HepG2 (cell line): ENCODE measurements at regions not wholly inside any gene's neighbourhood (a gene's known extent, or its start where the extent isn't known, plus 50 kb on each side); places are given as distances from the start of the nearest gene placed in this dataset.

ENCODE experiments used
- BORCS8-MEF2B ChIP-seq: sonication (generic); formaldehyde crosslinking; IDR thresholded peaks from 2 replicates; pipeline ENCODE4 v1.8.0; 2022; ENCODE audit warnings: mild to moderate bottlenecking, missing genetic modification reagents
- CBFB ChIP-seq: sonication (generic); formaldehyde crosslinking; IDR thresholded peaks from 2 replicates; pipeline ENCODE4 v1.4.0; 2020; ENCODE audit warnings: missing genetic modification reagents
- DDIT3 ChIP-seq: sonication (generic); formaldehyde crosslinking; IDR thresholded peaks from 2 replicates; pipeline ENCODE4 v1.4.0; 2020; ENCODE audit warnings: mild to moderate bottlenecking, missing genetic modification reagents
- GATAD1 ChIP-seq: IDR thresholded peaks from 2 replicates; pipeline ENCODE4 v1.6.1; 2016; ENCODE audit warnings: missing genetic modification reagents, missing compliant biosample characterization
- HMGXB4 ChIP-seq, 2 experiments: sonication (generic) in 1 of 2; formaldehyde crosslinking in 1 of 2; IDR thresholded peaks; 2 replicates each; pipeline versions ENCODE4 v1.4.0 to v1.6.1; 2018 to 2020; ENCODE audit warnings: missing genetic modification reagents in 2 of 2, borderline replicate concordance in 1 of 2, low read depth in 1 of 2, mild to moderate bottlenecking in 1 of 2, missing biosample characterization in 1 of 2
- HOXA3 ChIP-seq: sonication (generic); formaldehyde crosslinking; IDR thresholded peaks from 2 replicates; pipeline ENCODE4 v1.5.0; 2020; ENCODE audit warnings: missing genetic modification reagents
- KDM3A ChIP-seq: IDR thresholded peaks from 2 replicates; pipeline ENCODE4 v1.6.1; 2018; ENCODE audit warnings: low read depth, missing compliant biosample characterization
- NR2F2 ChIP-seq: IDR thresholded peaks from 2 replicates; pipeline ENCODE4 v1.6.1; 2012; ENCODE audit warnings: low read depth, inconsistent platforms, borderline replicate concordance
- TARDBP ChIP-seq: sonication (generic); formaldehyde crosslinking; IDR thresholded peaks from 2 replicates; pipeline ENCODE4 v1.8.0; 2022; ENCODE audit warnings: mild to moderate bottlenecking, missing genetic modification reagents
- TCF7L2 ChIP-seq: IDR thresholded peaks from 2 replicates; pipeline ENCODE4 v1.6.1; 2011; ENCODE audit warnings: mild to moderate bottlenecking, low read depth, low read length, moderate library complexity
- WIZ ChIP-seq: sonication (generic); formaldehyde crosslinking; IDR thresholded peaks from 2 replicates; pipeline ENCODE4 v1.5.1; 2020; ENCODE audit warnings: mild to moderate bottlenecking, missing genetic modification reagents
- ZBTB3 ChIP-seq: sonication (generic); formaldehyde crosslinking; IDR thresholded peaks from 2 replicates; pipeline ENCODE4 v1.4.0; 2020; ENCODE audit warnings: low read depth, mild to moderate bottlenecking, moderate library complexity, missing genetic modification reagents, borderline replicate concordance
- ZNF124 ChIP-seq: sonication (generic); formaldehyde crosslinking; IDR thresholded peaks from 2 replicates; pipeline ENCODE4 v1.4.0; 2020; ENCODE audit warnings: missing genetic modification reagents
- ZNF326 ChIP-seq: sonication (generic); formaldehyde crosslinking; IDR thresholded peaks from 2 replicates; pipeline ENCODE4 v1.4.0; 2020; ENCODE audit warnings: missing genetic modification reagents, borderline replicate concordance
- ZNF431 ChIP-seq: sonication (generic); formaldehyde crosslinking; IDR thresholded peaks from 2 replicates; pipeline ENCODE4 v1.9.0; 2022; ENCODE audit warnings: missing genetic modification reagents, low read depth, mild to moderate bottlenecking, borderline replicate concordance
- ZNF512 ChIP-seq: sonication (generic); formaldehyde crosslinking; IDR thresholded peaks from 2 replicates; pipeline ENCODE4 v1.4.0; 2020; ENCODE audit warnings: mild to moderate bottlenecking, missing genetic modification reagents
- ZNF546 ChIP-seq: sonication (generic); formaldehyde crosslinking; conservative IDR thresholded peaks from 2 replicates; pipeline ENCODE4 v1.8.1; 2023; ENCODE audit warnings: mild to moderate bottlenecking, missing genetic modification reagents
- ZNF567 ChIP-seq: sonication (generic); formaldehyde crosslinking; IDR thresholded peaks from 2 replicates; pipeline ENCODE4 v1.8.1; 2023; ENCODE audit warnings: mild to moderate bottlenecking, missing genetic modification reagents, borderline replicate concordance
- ZNF766 ChIP-seq: sonication (generic); formaldehyde crosslinking; IDR thresholded peaks from 2 replicates; pipeline ENCODE4 v1.5.0; 2020; ENCODE audit warnings: missing genetic modification reagents, borderline replicate concordance
- TF ChIP-seq, protein P1 (sequence below): sonication (generic); formaldehyde crosslinking; IDR thresholded peaks from 2 replicates; pipeline ENCODE4 v1.4.0; 2020; ENCODE audit warnings: missing genetic modification reagents
- TF ChIP-seq, protein P2 (sequence below): sonication (generic); formaldehyde crosslinking; conservative IDR thresholded peaks from 2 replicates; pipeline ENCODE4 v1.8.1; 2023; ENCODE audit warnings: missing genetic modification reagents
- TF ChIP-seq, protein P3 (sequence below): sonication (generic); formaldehyde crosslinking; IDR thresholded peaks from 2 replicates; pipeline ENCODE4 v1.4.0; 2020; ENCODE audit warnings: low read depth, mild to moderate bottlenecking, missing genetic modification reagents

GRCh38 chr2:240250985-240251847, 110.8 kb upstream of the OTOS start (continued):
- no peak for TF ChIP-seq DDIT3 (CRISPR knock-in tag)
- TF ChIP-seq, protein P1, sequence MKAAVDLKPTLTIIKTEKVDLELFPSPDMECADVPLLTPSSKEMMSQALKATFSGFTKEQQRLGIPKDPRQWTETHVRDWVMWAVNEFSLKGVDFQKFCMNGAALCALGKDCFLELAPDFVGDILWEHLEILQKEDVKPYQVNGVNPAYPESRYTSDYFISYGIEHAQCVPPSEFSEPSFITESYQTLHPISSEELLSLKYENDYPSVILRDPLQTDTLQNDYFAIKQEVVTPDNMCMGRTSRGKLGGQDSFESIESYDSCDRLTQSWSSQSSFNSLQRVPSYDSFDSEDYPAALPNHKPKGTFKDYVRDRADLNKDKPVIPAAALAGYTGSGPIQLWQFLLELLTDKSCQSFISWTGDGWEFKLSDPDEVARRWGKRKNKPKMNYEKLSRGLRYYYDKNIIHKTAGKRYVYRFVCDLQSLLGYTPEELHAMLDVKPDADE (CRISPR knock-in tag): 0 out of 2 replicates have a peak, but pooled peaks have one; percentile 68
- no peak for TF ChIP-seq ZBTB3 (CRISPR knock-in tag)
- peak; percentile 75; the same call in 1 of the 2 replicates for TF ChIP-seq NR2F2
- TF ChIP-seq TARDBP (CRISPR knock-in tag): no peak
- TF ChIP-seq ZNF512: no peak
- peak; percentile 54 for TF ChIP-seq HOXA3
- 0 out of 2 replicates have a peak, but pooled peaks have one; percentile 55 for TF ChIP-seq ZNF567
- TF ChIP-seq ZNF766 (CRISPR knock-in tag): no peak; the same call in 1 of the 2 replicates
- TF ChIP-seq BORCS8-MEF2B (CRISPR knock-in tag): peak; percentile 12; the same call in 1 of the 2 replicates
- TF ChIP-seq ZNF431 (CRISPR knock-in tag): peak; percentile 20; the same call in 1 of the 2 replicates
- no peak for TF ChIP-seq GATAD1
- TF ChIP-seq, protein P2, sequence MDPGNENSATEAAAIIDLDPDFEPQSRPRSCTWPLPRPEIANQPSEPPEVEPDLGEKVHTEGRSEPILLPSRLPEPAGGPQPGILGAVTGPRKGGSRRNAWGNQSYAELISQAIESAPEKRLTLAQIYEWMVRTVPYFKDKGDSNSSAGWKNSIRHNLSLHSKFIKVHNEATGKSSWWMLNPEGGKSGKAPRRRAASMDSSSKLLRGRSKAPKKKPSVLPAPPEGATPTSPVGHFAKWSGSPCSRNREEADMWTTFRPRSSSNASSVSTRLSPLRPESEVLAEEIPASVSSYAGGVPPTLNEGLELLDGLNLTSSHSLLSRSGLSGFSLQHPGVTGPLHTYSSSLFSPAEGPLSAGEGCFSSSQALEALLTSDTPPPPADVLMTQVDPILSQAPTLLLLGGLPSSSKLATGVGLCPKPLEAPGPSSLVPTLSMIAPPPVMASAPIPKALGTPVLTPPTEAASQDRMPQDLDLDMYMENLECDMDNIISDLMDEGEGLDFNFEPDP (CRISPR knock-in tag): no peak
- TF ChIP-seq KDM3A (CRISPR knock-in tag): no peak
- TF ChIP-seq HMGXB4 (CRISPR knock-in tag; IDR thresholded peaks at IDR 0.05; ENCODE audit: borderline replicate concordance in 1 of 2, low read depth in 1 of 2): peak; percentile 57 to 58; a peak in 3 of 4 replicates
- TF ChIP-seq WIZ (CRISPR knock-in tag): no peak
- TF ChIP-seq TCF7L2: no peak
- peak; percentile 76; the same call in 1 of the 2 replicates for TF ChIP-seq ZNF546 (CRISPR knock-in tag)
- peak; percentile 98 for TF ChIP-seq CBFB
- 0 out of 2 replicates have a peak, but pooled peaks have one; percentile 78 for TF ChIP-seq ZNF124 (CRISPR knock-in tag)
- TF ChIP-seq, protein P3, sequence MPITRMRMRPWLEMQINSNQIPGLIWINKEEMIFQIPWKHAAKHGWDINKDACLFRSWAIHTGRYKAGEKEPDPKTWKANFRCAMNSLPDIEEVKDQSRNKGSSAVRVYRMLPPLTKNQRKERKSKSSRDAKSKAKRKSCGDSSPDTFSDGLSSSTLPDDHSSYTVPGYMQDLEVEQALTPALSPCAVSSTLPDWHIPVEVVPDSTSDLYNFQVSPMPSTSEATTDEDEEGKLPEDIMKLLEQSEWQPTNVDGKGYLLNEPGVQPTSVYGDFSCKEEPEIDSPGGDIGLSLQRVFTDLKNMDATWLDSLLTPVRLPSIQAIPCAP (CRISPR knock-in tag): no peak
- no peak for TF ChIP-seq ZNF326 (CRISPR knock-in tag)
